ENCODE measurements at regions not wholly inside any gene's neighbourhood (a gene's known extent, or its start where the extent isn't known, plus 50 kb on each side); places are given as distances from the start of the nearest gene placed in this dataset.
A peak's percentile ranks its signal among the peaks of the same experiment; 100 is the strongest.

DNA sequence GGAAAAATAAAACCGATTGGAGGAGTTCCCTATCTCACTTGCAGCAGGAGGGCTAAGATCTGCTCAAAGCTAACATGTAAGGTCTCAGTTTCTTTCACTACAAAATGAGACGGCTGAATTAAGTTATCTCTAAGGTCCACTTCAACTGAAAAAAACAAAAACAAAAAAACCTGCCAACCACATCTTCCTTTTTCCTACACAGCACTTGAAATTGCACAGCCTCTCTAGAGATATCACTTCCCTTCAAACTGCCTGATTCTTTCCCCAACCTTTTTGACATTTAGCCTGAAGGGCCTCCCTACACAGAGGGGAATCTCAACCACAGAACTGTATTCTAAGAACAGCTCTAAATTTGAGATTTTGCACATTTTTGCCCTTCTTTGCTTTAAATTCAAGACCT lies 227.9 kb upstream of the TARS1 start:
- Mint-ChIP-seq H3K27me3 (ENCODE audit: low read depth) (no peaks in the 10 kb centered on the region), H3K4me3 (no peak overlapping the region), H3K9me3 (peaks cover 3% of the 10 kb centered on the region), H3K27ac (peak overlapping the region in 2 of 3 experiments; percentile 13 to 19), H3K36me3 (ENCODE audit: low read depth) (no peaks in the 10 kb centered on the region), H3K4me1 (peaks cover 18% of the 10 kb centered on the region)
- TF ChIP-seq CTCF (IDR thresholded peaks at IDR 0.05; ENCODE audit: unreplicated experiment in 3 of 3): no peak

DNA sequence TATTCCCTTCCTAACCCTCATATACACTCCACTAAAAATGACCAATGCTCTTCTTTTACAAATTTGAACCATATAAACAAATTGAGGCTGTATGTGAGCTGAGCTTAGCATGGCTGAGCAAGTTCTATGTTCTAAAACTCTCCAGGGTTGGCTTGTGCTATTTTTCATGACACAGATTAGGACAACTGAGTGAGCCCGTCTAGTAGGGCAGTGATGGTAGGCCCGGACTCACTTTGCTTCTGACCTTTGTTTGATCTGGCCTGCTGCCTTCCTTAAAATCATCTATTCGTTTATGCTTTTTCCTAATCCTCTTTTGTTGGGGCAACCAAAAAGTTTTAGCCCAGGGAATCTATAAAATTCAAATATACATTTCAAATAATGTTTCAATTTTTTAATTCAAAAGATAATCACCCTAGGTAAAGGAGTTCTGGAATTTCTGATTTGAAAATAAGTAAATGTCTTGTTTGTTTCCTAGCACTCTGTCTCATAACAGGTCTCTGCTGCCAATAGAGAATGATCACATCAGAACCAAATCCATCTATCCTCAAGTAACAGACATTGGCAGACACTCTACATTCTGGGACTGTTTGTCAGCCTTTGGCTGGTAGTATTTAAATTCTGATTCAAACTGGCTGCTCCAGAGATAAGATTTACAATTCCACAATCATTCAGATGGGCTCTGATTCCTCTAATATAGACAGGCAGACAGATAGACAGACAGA lies 217.0 kb upstream of the TARS1 start:
- Mint-ChIP-seq H3K36me3 (ENCODE audit: low read depth) (no peaks in the 10 kb centered on the region), H3K27me3 (ENCODE audit: low read depth) (no peaks in the 10 kb centered on the region), H3K4me1 (peaks cover 46% of the 10 kb centered on the region), H3K27ac (peak overlapping the region in 2 of 3 experiments; percentile 41 to 56), H3K4me3 (no peak overlapping the region), H3K9me3 (no peaks in the 10 kb centered on the region)
- no peak for TF ChIP-seq CTCF (IDR thresholded peaks at IDR 0.05; ENCODE audit: unreplicated experiment in 3 of 3)

DNA sequence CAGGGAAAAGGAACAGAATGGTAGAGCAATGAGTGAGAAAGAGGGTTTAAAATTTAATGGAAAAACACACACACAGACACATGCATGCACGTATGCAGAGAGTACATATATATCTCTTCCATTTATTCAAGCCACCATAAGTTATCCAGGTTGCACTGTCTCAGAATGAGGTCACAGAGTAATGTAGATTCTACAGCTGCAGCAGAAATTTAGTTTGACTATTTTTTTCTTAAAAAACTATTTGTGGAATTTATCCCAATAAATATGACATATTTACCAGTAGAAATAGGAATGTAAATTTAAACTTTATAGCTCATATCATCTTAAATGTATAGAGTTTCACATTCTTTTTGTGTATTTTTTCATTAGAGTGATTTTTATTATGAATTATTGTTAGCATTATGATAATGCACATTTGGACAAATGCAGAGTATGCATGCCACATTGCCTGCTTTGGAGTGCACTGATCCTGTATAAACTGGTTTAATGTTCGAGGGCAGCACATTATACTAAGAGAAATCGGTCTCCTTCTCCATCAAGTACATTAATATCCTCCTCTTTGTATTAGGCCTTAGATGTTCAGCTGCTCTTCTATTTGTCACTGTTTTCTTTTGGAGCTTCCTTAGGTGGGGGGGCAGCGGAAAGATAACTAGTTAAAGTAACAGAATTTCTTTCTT lies 216.3 kb upstream of the TARS1 start:
- peaks cover 46% of the 10 kb centered on the region for H3K4me1 Mint-ChIP-seq
- H3K27ac Mint-ChIP-seq: peak overlapping the region in 2 of 3 experiments; percentile 41 to 56
- H3K4me3 Mint-ChIP-seq: no peak overlapping the region
- H3K27me3 Mint-ChIP-seq (ENCODE audit: low read depth): no peaks in the 10 kb centered on the region
- H3K36me3 Mint-ChIP-seq (ENCODE audit: low read depth): no peaks in the 10 kb centered on the region
- no peak for TF ChIP-seq CTCF (IDR thresholded peaks at IDR 0.05; ENCODE audit: unreplicated experiment in 3 of 3)
- no peaks in the 10 kb centered on the region for H3K9me3 Mint-ChIP-seq

DNA sequence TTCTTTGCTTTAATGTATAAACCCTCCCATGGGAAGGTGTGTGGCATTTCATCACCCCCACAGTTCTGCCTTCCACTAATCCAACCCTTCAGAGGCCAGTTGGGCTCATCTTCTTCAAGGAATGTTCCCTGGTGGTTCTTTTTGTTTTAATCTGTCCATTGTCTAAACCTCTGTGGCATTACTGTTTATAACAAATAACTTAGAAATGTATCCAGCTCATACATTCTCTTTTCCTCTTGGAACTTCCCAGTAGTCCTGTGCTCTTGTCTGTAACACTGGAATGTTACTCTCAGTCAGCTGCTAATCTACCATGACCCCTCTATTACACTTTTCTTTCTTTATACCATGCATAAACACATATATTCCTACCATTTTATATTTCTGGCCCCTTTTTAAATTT lies 213.5 kb upstream of the TARS1 start:
- Mint-ChIP-seq H3K4me1 (peaks cover 62% of the 10 kb centered on the region), H3K27me3 (ENCODE audit: low read depth) (no peaks in the 10 kb centered on the region), H3K27ac (peak overlapping the region in 2 of 3 experiments; percentile 17 to 82), H3K9me3 (no peaks in the 10 kb centered on the region), H3K36me3 (ENCODE audit: low read depth) (no peaks in the 10 kb centered on the region), H3K4me3 (no peak overlapping the region)
- no peak for TF ChIP-seq CTCF (IDR thresholded peaks at IDR 0.05; ENCODE audit: unreplicated experiment in 3 of 3)

GRCh38 chr5:33227746-33228145 lies 213.0 kb upstream of the TARS1 start:
- Mint-ChIP-seq H3K27ac (peak overlapping the region in 1 of 3 experiments; percentile 82), H3K9me3 (no peaks in the 10 kb centered on the region), H3K4me1 (peaks cover 63% of the 10 kb centered on the region)

More at GRCh38 chr5:33227746-33228145, 213.0 kb upstream of the TARS1 start:
- Mint-ChIP-seq H3K4me3 (no peak overlapping the region), H3K27me3 (ENCODE audit: low read depth) (no peaks in the 10 kb centered on the region), H3K36me3 (ENCODE audit: low read depth) (no peaks in the 10 kb centered on the region)
- TF ChIP-seq CTCF (IDR thresholded peaks at IDR 0.05; ENCODE audit: unreplicated experiment in 3 of 3): no peak

Data from nephron (organoid).